Osteocyte (in vitro differentiated cells): ENCODE measurements at regions not wholly inside any gene's neighbourhood (a gene's known extent, or its start where the extent isn't known, plus 50 kb on each side); places are given as distances from the start of the nearest gene placed in this dataset.

Source experiments
- DNase-seq: peaks from one replicate; pipeline ENCODE4 v3.0.0; 2021; ENCODE audit warnings: mixed read lengths; ENCODE audit not compliant: unreplicated experiment; ENCODE audit errors: extremely low spot score
- H3K27ac Mint-ChIP-seq: one replicate; pipeline ENCODE4 v1.8.0; 2021; ENCODE audit warnings: mild to moderate bottlenecking, mixed read lengths; ENCODE audit not compliant: unreplicated experiment
- H3K27me3 Mint-ChIP-seq: one replicate; pipeline ENCODE4 v1.8.0; 2021; ENCODE audit warnings: mixed read lengths; ENCODE audit not compliant: unreplicated experiment
- H3K36me3 Mint-ChIP-seq: one replicate; pipeline ENCODE4 v1.8.0; 2021; ENCODE audit warnings: mixed read lengths; ENCODE audit not compliant: unreplicated experiment
- H3K4me1 Mint-ChIP-seq: one replicate; pipeline ENCODE4 v1.8.0; 2021; ENCODE audit warnings: mixed read lengths; ENCODE audit not compliant: unreplicated experiment
- H3K4me3 Mint-ChIP-seq: one replicate; pipeline ENCODE4 v1.8.0; 2021; ENCODE audit warnings: mild to moderate bottlenecking, moderate library complexity, mixed read lengths; ENCODE audit not compliant: unreplicated experiment
- H3K9me3 Mint-ChIP-seq: one replicate; pipeline ENCODE4 v1.8.0; 2021; ENCODE audit warnings: mixed read lengths; ENCODE audit not compliant: unreplicated experiment
- TF ChIP-seq, protein P1 (sequence below): fragments of 200-600 bp; sonication (generic); IDR thresholded peaks from 2 replicates; pipeline ENCODE4 v1.5.0; 2021; ENCODE audit warnings: antibody characterized with exemption, mild to moderate bottlenecking, moderate library complexity

DNA sequence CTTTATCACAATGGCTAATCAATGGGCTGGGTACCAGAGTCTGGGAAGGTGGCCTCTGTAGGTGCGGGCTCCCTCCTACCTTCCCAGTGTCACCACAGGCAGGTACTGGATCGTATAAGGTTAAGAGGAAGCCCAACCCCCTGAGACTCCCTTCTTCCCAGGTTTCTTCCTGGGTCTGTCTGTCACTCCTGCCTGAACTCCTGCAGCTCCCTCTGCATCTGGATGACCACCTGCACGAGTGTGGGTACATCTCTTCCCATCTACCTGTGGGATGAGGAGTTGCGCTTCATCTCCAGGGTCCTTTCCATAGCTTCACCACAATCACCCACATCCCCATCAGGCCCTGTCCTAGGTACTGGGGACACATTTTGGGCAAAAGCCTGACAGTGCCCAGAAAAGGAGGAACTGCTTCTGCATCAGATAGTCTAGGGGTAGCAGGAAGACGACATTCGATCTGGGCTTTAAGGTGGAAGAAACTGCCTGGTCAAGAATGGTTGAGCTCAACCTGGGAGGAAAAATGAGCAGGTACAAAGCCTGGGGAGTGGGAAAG, 112.2 kb upstream of the ALDH1B1 start:
- Mint-ChIP-seq H3K9me3 (no peaks in the 10 kb centered on the region), H3K4me3 (no peak overlapping the region)
- DNase-seq = peak; percentile 56

DNA sequence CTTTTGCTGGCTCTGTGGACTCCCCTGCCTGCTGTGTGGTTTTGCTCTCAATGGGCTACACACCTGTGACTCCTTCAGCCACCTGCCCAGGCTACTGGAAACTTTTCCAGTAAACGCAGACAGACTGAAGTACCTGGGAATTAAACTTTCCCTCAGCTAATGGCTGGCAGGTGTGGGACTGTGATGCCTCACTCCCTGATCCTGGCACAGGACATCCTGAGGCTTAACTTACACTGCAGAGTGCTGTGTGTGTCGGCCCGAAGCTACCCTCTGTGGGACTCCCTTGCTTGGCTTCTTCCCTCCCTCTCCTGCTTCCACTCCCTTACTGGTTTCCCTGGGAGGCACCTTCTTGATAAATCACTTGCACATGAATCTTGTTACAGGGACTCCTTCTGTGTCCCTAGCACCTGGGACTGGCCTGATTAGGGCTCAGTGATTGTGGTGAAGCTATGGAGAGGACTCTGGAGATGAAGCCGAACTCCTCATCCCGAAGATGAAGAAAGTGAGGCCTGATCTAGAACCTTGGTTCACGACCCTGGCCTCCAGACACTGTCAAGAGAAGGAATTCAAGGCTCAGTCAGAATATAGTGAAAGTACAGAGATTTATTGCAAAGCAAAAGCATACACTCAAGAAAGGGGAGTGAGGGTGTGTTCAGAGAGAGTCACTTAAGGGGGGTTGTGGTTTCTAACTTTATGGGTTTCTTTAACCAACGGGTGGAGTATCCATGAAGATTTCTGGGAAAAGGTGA, 113.4 kb upstream of the ALDH1B1 start:
- Mint-ChIP-seq H3K4me1 (peaks cover 13% of the 10 kb centered on the region), H3K27me3 (peaks cover 51% of the 10 kb centered on the region), H3K36me3 (no peaks in the 10 kb centered on the region), H3K9me3 (no peaks in the 10 kb centered on the region), H3K4me3 (no peak overlapping the region), H3K27ac (no peak overlapping the region)
- DNase-seq = peak; percentile 53
- TF ChIP-seq, protein P1, sequence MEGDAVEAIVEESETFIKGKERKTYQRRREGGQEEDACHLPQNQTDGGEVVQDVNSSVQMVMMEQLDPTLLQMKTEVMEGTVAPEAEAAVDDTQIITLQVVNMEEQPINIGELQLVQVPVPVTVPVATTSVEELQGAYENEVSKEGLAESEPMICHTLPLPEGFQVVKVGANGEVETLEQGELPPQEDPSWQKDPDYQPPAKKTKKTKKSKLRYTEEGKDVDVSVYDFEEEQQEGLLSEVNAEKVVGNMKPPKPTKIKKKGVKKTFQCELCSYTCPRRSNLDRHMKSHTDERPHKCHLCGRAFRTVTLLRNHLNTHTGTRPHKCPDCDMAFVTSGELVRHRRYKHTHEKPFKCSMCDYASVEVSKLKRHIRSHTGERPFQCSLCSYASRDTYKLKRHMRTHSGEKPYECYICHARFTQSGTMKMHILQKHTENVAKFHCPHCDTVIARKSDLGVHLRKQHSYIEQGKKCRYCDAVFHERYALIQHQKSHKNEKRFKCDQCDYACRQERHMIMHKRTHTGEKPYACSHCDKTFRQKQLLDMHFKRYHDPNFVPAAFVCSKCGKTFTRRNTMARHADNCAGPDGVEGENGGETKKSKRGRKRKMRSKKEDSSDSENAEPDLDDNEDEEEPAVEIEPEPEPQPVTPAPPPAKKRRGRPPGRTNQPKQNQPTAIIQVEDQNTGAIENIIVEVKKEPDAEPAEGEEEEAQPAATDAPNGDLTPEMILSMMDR = no peak

More for the DNA sequence above, 112.2 kb upstream of the ALDH1B1 start:
- H3K36me3 Mint-ChIP-seq = no peaks in the 10 kb centered on the region
- H3K27me3 Mint-ChIP-seq = peaks cover 48% of the 10 kb centered on the region
- no peak overlapping the region for H3K27ac Mint-ChIP-seq
- TF ChIP-seq, protein P1 = no peak
- peaks cover 4% of the 10 kb centered on the region for H3K4me1 Mint-ChIP-seq

DNA sequence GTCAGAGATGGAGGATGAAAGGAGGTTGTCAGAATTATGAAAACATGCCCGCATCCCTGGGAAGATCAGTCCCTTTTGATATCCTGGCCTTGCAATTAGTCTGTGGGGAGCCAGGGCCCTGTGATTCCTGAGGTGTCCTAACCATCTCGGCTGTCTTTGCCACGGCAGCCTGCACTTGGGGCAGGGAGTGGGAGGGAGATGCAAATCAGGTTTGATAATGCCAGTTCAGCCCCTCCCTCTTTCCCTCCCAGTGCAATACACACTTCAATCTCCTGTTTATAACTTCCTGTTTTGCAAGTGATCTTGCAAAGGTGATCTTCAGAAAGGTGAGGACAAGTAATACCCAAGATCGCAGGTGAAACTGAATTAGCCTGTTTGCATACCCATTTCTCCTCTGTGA, 114.0 kb upstream of the ALDH1B1 start:
- Mint-ChIP-seq H3K27me3 (peaks cover 51% of the 10 kb centered on the region), H3K27ac (no peak overlapping the region)

DNA sequence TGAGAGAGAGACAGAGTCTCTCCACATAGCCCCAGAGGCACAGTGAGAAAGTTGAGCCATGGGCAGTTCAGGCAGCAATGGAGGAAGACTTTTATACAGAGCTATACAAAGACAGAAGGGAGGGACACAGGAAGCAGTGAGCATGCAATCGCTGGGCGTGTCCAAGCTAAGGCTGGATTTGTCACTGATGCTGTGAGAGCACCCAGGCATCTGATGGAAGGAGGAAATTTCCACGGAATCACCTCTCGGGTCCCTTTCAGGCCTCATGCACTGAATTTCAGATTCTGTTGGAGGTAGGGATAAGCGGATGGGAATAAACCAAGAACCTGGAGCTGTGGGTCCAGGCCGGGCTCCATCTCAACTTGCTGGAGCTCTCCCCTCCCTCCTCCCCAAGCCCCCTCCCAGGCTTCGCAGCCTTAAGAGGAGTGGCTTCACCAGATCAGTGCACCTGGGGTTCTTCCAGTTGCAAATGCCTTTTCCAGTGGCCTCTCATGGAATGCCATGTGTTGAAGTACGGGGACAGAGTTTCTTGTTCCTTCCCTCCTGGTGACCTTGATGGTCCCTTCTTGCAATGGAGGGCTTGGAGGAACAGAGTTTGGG, 114.8 kb upstream of the ALDH1B1 start:
- TF ChIP-seq, protein P1 = no peak
- peaks cover 49% of the 10 kb centered on the region for H3K27me3 Mint-ChIP-seq
- no peaks in the 10 kb centered on the region for H3K36me3 Mint-ChIP-seq
- no peaks in the 10 kb centered on the region for H3K9me3 Mint-ChIP-seq
- peaks cover 13% of the 10 kb centered on the region for H3K4me1 Mint-ChIP-seq
- peak; percentile 27 for DNase-seq
- H3K4me3 Mint-ChIP-seq = no peak overlapping the region
- H3K27ac Mint-ChIP-seq = no peak overlapping the region

More for the DNA sequence above, 114.0 kb upstream of the ALDH1B1 start:
- Mint-ChIP-seq H3K9me3 (no peaks in the 10 kb centered on the region), H3K4me3 (no peak overlapping the region), H3K36me3 (no peaks in the 10 kb centered on the region), H3K4me1 (peaks cover 13% of the 10 kb centered on the region)
- peak; percentile 48 for DNase-seq
- TF ChIP-seq, protein P1 = no peak

DNA sequence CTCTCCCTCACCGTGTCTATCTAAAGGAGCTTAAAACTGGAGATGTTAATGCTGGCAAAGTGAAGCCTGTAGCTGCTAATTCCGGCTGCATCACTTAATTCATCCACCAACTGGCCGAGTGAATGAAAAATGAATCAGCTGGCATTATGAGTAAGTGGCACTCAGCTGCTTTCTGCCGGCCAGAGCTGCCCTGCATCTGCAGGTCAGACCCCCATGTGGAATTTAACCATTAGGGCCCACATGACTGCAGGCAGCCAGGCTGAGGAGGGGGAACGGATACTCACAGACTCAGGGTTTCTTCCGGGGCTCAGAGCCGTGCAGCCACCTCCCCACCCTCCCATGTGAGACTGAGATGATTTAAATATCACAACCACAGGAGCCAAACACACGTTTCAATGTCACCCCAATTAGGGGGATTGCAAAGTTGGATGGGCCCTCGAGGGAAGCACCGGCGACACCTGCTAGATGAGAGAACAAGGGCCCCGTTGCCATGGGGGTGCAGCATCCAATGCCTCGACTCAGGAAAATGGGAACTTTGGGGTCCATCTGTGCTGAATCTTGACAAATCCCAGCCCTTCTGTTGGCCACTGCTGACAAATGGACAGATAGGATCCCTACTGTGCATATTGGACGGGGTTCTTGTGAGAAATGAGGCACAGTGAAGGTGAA, 115.6 kb upstream of the ALDH1B1 start:
- H3K4me1 Mint-ChIP-seq = peaks cover 13% of the 10 kb centered on the region
- H3K4me3 Mint-ChIP-seq = no peak overlapping the region
- H3K27ac Mint-ChIP-seq = no peak overlapping the region
- TF ChIP-seq, protein P1 = no peak
- DNase-seq = peak; percentile 73
- H3K9me3 Mint-ChIP-seq = no peaks in the 10 kb centered on the region
- peaks cover 45% of the 10 kb centered on the region for H3K27me3 Mint-ChIP-seq
- H3K36me3 Mint-ChIP-seq = no peaks in the 10 kb centered on the region
